K562 (cell line): ENCODE measurements at regions not wholly inside any gene's neighbourhood (a gene's known extent, or its start where the extent isn't known, plus 50 kb on each side); places are given as distances from the start of the nearest gene placed in this dataset.

Source experiments
- FOXJ3 ChIP-seq: sonication (generic); formaldehyde crosslinking; IDR thresholded peaks from 2 replicates; pipeline ENCODE4 v1.4.0; 2020; ENCODE audit warnings: mild to moderate bottlenecking, missing genetic modification reagents
- HDAC1 ChIP-seq, 2 experiments: fragments of 450-650 bp; IDR thresholded peaks; 2 replicates each; pipeline ENCODE4 v1.6.1; 2016 to 2017; ENCODE audit warnings: inconsistent platforms in 1 of 2, mild to moderate bottlenecking in 1 of 2, moderate library complexity in 1 of 2
- KLF10 ChIP-seq: fragments of 250-450 bp; sonication (Bioruptor Pico); IDR thresholded peaks from 2 replicates; pipeline ENCODE4 v1.6.1; 2021; ENCODE audit warnings: matching md5 sums
- MED1 ChIP-seq: sonication (generic); formaldehyde crosslinking; IDR thresholded peaks from 2 replicates; pipeline ENCODE4 v1.8.1; 2023; ENCODE audit warnings: missing genetic modification reagents, borderline replicate concordance
- MEIS2 ChIP-seq: fragments of 450-650 bp; IDR thresholded peaks from 2 replicates; pipeline ENCODE4 v1.6.1; 2014; ENCODE audit warnings: mild to moderate bottlenecking; ENCODE audit not compliant: partially characterized antibody
- SMARCA4 ChIP-seq: fragments of 450-650 bp; IDR thresholded peaks from 2 replicates; pipeline ENCODE4 v1.6.1; 2016
- SMARCA5 ChIP-seq: fragments of 450-650 bp; IDR thresholded peaks from 2 replicates; pipeline ENCODE4 v1.6.1; 2016
- ZNF134 ChIP-seq: fragments of 250-450 bp; sonication (Bioruptor Pico); conservative IDR thresholded peaks from 2 replicates; pipeline ENCODE4 v1.4.0; 2020
- ZNF324 ChIP-seq: fragments of 250-450 bp; sonication (Bioruptor Pico); IDR thresholded peaks from 2 replicates; pipeline ENCODE4 v1.4.0; 2020; ENCODE audit warnings: mild to moderate bottlenecking
- TF ChIP-seq, protein P1 (sequence below), 2 experiments: fragments of 450-650 bp in 1 of 2; IDR thresholded peaks; 2 replicates each; pipeline ENCODE4 v1.6.1; 2011 to 2017; ENCODE audit warnings: low read depth in 2 of 2, antibody characterized with exemption in 1 of 2, borderline replicate concordance in 1 of 2, low read length in 1 of 2, mild to moderate bottlenecking in 1 of 2, mixed read lengths in 1 of 2; ENCODE audit not compliant: control insufficient read depth in 1 of 2
- TF ChIP-seq, protein P2 (sequence below): fragments of 450-650 bp; formaldehyde crosslinking; IDR thresholded peaks from 2 replicates; pipeline ENCODE4 v1.4.0; 2022; ENCODE audit warnings: missing genetic modification characterization
- TF ChIP-seq, protein P3 (sequence below): sonication (generic); formaldehyde crosslinking; IDR thresholded peaks from 2 replicates; pipeline ENCODE4 v1.4.0; 2020; ENCODE audit warnings: mild to moderate bottlenecking, missing genetic modification reagents
- TF ChIP-seq, protein P4 (sequence below): fragments of 250-450 bp; sonication (Bioruptor Pico); IDR thresholded peaks from 2 replicates; pipeline ENCODE4 v1.4.0; 2020; ENCODE audit warnings: borderline replicate concordance
- TF ChIP-seq, protein P5 (sequence below): fragments of 250-450 bp; sonication (Bioruptor Pico); IDR thresholded peaks from 2 replicates; pipeline ENCODE4 v1.8.0; 2022; ENCODE audit warnings: inconsistent platforms

DNA sequence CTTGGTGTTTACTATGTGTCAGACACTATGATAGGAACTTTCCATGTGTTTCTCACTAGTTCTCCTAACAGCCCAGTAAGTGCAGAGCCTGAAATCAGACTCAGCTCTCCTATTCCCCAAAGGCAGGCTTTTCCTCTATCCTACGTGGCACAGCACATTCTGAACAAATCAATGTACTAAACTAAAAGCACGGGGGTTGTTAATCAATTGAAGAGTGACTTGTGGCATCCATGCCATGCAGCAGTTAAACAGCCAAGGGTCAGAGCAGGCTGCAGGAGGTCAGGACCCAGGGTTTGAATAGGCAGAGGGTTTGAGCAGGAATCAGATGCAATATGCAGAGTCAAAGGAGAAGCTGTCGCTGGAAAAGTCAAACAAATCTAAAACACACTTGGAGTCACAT, 289.7 kb upstream of the LDB2 start (continued):
- TF ChIP-seq, protein P1, sequence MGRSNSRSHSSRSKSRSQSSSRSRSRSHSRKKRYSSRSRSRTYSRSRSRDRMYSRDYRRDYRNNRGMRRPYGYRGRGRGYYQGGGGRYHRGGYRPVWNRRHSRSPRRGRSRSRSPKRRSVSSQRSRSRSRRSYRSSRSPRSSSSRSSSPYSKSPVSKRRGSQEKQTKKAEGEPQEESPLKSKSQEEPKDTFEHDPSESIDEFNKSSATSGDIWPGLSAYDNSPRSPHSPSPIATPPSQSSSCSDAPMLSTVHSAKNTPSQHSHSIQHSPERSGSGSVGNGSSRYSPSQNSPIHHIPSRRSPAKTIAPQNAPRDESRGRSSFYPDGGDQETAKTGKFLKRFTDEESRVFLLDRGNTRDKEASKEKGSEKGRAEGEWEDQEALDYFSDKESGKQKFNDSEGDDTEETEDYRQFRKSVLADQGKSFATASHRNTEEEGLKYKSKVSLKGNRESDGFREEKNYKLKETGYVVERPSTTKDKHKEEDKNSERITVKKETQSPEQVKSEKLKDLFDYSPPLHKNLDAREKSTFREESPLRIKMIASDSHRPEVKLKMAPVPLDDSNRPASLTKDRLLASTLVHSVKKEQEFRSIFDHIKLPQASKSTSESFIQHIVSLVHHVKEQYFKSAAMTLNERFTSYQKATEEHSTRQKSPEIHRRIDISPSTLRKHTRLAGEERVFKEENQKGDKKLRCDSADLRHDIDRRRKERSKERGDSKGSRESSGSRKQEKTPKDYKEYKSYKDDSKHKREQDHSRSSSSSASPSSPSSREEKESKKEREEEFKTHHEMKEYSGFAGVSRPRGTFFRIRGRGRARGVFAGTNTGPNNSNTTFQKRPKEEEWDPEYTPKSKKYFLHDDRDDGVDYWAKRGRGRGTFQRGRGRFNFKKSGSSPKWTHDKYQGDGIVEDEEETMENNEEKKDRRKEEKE (IDR thresholded peaks at IDR 0.05; ENCODE audit: borderline replicate concordance in 1 of 2, control insufficient read depth in 1 of 2, low read depth in 2 of 2, low read length in 1 of 2): no peak
- TF ChIP-seq, protein P2, sequence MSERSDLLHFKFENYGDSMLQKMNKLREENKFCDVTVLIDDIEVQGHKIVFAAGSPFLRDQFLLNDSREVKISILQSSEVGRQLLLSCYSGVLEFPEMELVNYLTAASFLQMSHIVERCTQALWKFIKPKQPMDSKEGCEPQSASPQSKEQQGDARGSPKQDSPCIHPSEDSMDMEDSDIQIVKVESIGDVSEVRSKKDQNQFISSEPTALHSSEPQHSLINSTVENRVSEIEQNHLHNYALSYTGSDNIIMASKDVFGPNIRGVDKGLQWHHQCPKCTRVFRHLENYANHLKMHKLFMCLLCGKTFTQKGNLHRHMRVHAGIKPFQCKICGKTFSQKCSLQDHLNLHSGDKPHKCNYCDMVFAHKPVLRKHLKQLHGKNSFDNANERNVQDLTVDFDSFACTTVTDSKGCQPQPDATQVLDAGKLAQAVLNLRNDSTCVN (CRISPR knock-in tag): no peak
- no peak for TF ChIP-seq MEIS2
- no peak for TF ChIP-seq MED1
- TF ChIP-seq, protein P3, sequence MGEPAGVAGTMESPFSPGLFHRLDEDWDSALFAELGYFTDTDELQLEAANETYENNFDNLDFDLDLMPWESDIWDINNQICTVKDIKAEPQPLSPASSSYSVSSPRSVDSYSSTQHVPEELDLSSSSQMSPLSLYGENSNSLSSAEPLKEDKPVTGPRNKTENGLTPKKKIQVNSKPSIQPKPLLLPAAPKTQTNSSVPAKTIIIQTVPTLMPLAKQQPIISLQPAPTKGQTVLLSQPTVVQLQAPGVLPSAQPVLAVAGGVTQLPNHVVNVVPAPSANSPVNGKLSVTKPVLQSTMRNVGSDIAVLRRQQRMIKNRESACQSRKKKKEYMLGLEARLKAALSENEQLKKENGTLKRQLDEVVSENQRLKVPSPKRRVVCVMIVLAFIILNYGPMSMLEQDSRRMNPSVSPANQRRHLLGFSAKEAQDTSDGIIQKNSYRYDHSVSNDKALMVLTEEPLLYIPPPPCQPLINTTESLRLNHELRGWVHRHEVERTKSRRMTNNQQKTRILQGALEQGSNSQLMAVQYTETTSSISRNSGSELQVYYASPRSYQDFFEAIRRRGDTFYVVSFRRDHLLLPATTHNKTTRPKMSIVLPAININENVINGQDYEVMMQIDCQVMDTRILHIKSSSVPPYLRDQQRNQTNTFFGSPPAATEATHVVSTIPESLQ (CRISPR knock-in tag): no peak
- TF ChIP-seq KLF10: no peak
- TF ChIP-seq, protein P4, sequence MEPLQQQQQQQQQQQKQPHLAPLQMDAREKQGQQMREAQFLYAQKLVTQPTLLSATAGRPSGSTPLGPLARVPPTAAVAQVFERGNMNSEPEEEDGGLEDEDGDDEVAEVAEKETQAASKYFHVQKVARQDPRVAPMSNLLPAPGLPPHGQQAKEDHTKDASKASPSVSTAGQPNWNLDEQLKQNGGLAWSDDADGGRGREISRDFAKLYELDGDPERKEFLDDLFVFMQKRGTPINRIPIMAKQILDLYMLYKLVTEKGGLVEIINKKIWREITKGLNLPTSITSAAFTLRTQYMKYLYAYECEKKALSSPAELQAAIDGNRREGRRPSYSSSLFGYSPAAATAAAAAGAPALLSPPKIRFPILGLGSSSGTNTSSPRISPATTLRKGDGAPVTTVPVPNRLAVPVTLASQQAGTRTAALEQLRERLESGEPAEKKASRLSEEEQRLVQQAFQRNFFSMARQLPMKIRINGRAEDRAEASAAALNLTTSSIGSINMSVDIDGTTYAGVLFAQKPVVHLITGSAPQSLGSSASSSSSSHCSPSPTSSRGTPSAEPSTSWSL (CRISPR knock-in tag): no peak
- no peak for TF ChIP-seq ZNF134 (CRISPR knock-in tag)
- TF ChIP-seq SMARCA5: no peak
- TF ChIP-seq, protein P5, sequence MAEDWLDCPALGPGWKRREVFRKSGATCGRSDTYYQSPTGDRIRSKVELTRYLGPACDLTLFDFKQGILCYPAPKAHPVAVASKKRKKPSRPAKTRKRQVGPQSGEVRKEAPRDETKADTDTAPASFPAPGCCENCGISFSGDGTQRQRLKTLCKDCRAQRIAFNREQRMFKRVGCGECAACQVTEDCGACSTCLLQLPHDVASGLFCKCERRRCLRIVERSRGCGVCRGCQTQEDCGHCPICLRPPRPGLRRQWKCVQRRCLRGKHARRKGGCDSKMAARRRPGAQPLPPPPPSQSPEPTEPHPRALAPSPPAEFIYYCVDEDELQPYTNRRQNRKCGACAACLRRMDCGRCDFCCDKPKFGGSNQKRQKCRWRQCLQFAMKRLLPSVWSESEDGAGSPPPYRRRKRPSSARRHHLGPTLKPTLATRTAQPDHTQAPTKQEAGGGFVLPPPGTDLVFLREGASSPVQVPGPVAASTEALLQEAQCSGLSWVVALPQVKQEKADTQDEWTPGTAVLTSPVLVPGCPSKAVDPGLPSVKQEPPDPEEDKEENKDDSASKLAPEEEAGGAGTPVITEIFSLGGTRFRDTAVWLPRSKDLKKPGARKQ (CRISPR knock-in tag): no peak
- no peak for TF ChIP-seq SMARCA4
- TF ChIP-seq ZNF324 (CRISPR knock-in tag): no peak
- no peak for TF ChIP-seq FOXJ3 (CRISPR knock-in tag)
- TF ChIP-seq HDAC1 (IDR thresholded peaks at IDR 0.05): no peak
